ENCODE measurements at regions not wholly inside any gene's neighbourhood (a gene's known extent, or its start where the extent isn't known, plus 50 kb on each side); places are given as distances from the start of the nearest gene placed in this dataset.

DNA sequence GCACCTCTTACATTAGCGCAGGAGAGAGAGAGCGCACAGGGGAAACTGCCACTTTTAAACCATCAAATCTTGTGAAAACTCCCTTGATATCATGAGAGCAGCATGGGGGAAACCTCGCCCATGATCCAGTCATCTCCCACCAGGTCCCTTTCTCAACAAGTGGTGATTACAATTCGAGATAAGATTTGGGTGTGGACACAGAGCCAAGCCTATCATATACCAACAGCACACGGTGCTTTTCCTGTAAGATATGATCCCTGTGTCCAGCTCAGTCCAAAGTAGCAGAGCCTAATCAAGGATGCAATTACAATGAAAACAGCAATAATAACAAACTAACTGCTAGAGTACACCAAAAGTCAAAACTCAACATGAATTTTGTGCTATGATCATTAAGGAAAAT is 148.7 kb upstream of the TCF21 start:
- TF ChIP-seq, protein P1, sequence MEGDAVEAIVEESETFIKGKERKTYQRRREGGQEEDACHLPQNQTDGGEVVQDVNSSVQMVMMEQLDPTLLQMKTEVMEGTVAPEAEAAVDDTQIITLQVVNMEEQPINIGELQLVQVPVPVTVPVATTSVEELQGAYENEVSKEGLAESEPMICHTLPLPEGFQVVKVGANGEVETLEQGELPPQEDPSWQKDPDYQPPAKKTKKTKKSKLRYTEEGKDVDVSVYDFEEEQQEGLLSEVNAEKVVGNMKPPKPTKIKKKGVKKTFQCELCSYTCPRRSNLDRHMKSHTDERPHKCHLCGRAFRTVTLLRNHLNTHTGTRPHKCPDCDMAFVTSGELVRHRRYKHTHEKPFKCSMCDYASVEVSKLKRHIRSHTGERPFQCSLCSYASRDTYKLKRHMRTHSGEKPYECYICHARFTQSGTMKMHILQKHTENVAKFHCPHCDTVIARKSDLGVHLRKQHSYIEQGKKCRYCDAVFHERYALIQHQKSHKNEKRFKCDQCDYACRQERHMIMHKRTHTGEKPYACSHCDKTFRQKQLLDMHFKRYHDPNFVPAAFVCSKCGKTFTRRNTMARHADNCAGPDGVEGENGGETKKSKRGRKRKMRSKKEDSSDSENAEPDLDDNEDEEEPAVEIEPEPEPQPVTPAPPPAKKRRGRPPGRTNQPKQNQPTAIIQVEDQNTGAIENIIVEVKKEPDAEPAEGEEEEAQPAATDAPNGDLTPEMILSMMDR (conservative IDR thresholded peaks at IDR 0.05 in 1 of 2, IDR thresholded peaks at IDR 0.05 in 1 of 2; ENCODE audit: low read depth in 1 of 2, low read length in 2 of 2): no peak
- TF ChIP-seq EZH2 (IDR thresholded peaks at IDR 0.05; ENCODE audit: low read length, missing control alignments): no peak

All from fibroblast of lung (primary cell).